ENCODE measurements at regions not wholly inside any gene's neighbourhood (a gene's known extent, or its start where the extent isn't known, plus 50 kb on each side); places are given as distances from the start of the nearest gene placed in this dataset.

DNA sequence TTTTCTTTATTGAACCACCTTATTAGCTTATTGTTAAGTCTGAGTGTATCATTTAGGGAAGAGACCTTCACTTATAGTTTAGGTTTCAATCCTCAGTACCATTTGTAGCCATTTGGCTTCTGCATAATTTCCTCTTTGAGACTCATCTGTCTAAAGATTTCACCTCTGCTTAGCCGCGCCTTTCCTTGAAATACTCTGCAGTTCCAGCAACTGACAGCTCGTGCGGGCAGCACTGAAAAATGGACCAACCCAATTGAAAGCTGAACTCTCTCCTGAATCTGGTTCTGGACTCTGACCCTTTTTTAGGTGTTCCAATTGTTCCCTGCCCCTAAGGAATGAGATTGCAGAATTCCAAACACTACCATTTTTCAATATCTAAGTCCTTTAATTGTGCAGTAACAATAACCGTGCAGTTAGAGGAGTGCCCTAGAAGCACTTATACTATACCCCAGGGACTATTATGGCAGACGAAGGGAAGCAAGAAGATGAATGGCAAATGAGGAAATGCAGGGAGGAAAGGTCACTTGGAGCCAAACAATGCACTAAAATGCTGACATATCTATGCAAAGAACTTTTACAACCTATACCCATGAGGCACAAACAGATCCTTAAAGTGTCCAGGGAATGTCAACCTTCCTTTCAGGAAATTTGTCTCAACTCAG lies 50.1 kb upstream of the PDE4D start:
- WGBS, 2 experiments (ENCODE audit: insufficient coverage in 1 of 2, insufficient read length in 1 of 2) = 91 to 92% methylated on average over 6 of the region's 6 CpGs
- Histone ChIP-seq H3K4me1 (ENCODE audit: control insufficient read depth, insufficient read depth, low read length) (no peaks in the 10 kb centered on the region), H3K9me3 (ENCODE audit: control insufficient read depth, low read length) (no peaks in the 10 kb centered on the region), H3K36me3 (ENCODE audit: control insufficient read depth, insufficient read depth, low read length) (no peaks in the 10 kb centered on the region), H3K9ac (ENCODE audit: extremely low read depth, low read length, poor library complexity, severe bottlenecking) (no peak overlapping the region), H3K4me3 (ENCODE audit: low read length) (no peak overlapping the region), H3K27me3 (ENCODE audit: control insufficient read depth, insufficient read depth, low read length, poor library complexity, severe bottlenecking) (no peaks in the 10 kb centered on the region), H3K27ac (ENCODE audit: low read depth, low read length) (no peak overlapping the region)
- no peaks in the 10 kb centered on the region for H3K27me3 Mint-ChIP-seq (ENCODE audit: insufficient read depth)
- H3K4me3 Mint-ChIP-seq = no peak overlapping the region
- no peaks in the 10 kb centered on the region for H3K4me1 Mint-ChIP-seq
- DNase-seq = no peak
- H3K27ac Mint-ChIP-seq = no peak overlapping the region
- no peaks in the 10 kb centered on the region for H3K36me3 Mint-ChIP-seq (ENCODE audit: low read depth)
- H3K9me3 Mint-ChIP-seq = no peaks in the 10 kb centered on the region
- TF ChIP-seq, protein P1, sequence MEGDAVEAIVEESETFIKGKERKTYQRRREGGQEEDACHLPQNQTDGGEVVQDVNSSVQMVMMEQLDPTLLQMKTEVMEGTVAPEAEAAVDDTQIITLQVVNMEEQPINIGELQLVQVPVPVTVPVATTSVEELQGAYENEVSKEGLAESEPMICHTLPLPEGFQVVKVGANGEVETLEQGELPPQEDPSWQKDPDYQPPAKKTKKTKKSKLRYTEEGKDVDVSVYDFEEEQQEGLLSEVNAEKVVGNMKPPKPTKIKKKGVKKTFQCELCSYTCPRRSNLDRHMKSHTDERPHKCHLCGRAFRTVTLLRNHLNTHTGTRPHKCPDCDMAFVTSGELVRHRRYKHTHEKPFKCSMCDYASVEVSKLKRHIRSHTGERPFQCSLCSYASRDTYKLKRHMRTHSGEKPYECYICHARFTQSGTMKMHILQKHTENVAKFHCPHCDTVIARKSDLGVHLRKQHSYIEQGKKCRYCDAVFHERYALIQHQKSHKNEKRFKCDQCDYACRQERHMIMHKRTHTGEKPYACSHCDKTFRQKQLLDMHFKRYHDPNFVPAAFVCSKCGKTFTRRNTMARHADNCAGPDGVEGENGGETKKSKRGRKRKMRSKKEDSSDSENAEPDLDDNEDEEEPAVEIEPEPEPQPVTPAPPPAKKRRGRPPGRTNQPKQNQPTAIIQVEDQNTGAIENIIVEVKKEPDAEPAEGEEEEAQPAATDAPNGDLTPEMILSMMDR (conservative IDR thresholded peaks at IDR 0.05) = no peak
